ENCODE measurements at regions not wholly inside any gene's neighbourhood (a gene's known extent, or its start where the extent isn't known, plus 50 kb on each side); places are given as distances from the start of the nearest gene placed in this dataset.

DNA sequence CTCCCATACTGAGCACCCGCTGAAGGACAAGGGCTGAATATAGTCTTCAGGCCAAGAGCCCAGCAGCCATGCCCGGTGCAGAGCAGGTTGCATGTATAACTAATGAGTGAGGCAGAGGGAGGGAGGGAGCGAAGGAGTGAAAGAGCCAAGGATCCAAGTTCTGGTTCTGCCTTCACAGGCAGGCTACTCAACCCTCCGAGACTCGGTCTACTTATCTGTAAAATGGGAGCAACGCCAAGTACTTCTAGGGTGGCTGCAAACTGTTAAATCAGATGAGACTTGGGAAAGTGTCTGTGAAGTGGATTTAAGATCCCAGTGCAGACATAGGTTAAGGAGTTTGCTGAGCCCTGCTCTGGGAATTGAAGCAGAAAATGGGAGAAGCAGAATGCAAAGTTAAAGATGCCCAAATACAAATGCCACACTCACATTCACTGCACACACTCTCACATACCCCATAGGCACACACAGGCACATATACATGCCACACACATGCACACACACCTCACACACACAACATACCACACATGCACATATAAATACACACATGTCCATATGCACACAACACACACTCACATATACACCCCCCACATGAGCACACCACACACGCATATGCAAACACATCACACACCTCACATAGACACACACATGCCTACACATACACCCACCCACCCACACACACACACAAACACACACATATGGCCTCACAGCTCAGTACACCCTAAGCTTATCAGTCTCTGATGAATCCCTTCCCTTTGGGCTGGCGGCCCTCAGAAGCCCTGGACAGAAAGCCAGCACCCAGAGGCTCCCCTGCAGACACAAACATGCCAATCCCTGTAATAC, 76.7 kb downstream of the PITPNM2 start:
- TF ChIP-seq, protein P1, sequence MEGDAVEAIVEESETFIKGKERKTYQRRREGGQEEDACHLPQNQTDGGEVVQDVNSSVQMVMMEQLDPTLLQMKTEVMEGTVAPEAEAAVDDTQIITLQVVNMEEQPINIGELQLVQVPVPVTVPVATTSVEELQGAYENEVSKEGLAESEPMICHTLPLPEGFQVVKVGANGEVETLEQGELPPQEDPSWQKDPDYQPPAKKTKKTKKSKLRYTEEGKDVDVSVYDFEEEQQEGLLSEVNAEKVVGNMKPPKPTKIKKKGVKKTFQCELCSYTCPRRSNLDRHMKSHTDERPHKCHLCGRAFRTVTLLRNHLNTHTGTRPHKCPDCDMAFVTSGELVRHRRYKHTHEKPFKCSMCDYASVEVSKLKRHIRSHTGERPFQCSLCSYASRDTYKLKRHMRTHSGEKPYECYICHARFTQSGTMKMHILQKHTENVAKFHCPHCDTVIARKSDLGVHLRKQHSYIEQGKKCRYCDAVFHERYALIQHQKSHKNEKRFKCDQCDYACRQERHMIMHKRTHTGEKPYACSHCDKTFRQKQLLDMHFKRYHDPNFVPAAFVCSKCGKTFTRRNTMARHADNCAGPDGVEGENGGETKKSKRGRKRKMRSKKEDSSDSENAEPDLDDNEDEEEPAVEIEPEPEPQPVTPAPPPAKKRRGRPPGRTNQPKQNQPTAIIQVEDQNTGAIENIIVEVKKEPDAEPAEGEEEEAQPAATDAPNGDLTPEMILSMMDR (IDR thresholded peaks at IDR 0.05; ENCODE audit: insufficient read depth, low read depth, low read length) = no peak
- TF ChIP-seq EZH2 (IDR thresholded peaks at IDR 0.05; ENCODE audit: insufficient read depth, low read length) = no peak

Data from astrocyte (in vitro differentiated cells and primary cell).